WTC11 (cell line): ENCODE measurements at regions not wholly inside any gene's neighbourhood (a gene's known extent, or its start where the extent isn't known, plus 50 kb on each side); places are given as distances from the start of the nearest gene placed in this dataset.

ENCODE experiments used
- NR2C2 ChIP-seq: sonication (generic); formaldehyde crosslinking; IDR thresholded peaks from 2 replicates; pipeline ENCODE4 v1.8.0; 2022; ENCODE audit warnings: mild to moderate bottlenecking, missing genetic modification reagents
- TF ChIP-seq, protein P1 (sequence below): sonication (generic); formaldehyde crosslinking; IDR thresholded peaks from 2 replicates; pipeline ENCODE4 v1.8.1; 2023; ENCODE audit warnings: mild to moderate bottlenecking, missing genetic modification reagents, moderate library complexity
- TF ChIP-seq, protein P2 (sequence below): fragments of 200-600 bp; IDR thresholded peaks from 2 replicates; pipeline ENCODE4 v1.8.0; 2022; ENCODE audit warnings: antibody characterized with exemption

DNA sequence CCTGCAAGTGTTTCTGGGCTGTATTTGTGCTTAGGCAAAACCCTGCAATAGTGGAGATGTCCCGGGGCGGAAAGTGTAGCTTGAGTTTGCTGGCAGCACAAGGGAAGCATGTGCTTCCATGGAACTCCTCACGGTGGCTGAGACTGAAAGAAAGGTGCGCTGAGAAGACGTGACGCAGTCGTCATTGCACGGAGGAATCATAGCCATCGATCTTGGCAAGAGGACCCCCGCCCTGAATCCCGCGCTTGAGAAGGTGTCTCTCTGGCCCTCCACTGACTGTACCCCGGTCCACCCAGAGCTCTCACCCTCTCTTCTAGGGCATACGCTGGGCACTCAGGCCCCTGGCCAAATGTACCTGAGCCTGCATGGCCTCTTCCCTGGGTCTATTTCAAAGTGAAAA, 1081.8 kb upstream of the DEFB115 start:
- TF ChIP-seq, protein P1, sequence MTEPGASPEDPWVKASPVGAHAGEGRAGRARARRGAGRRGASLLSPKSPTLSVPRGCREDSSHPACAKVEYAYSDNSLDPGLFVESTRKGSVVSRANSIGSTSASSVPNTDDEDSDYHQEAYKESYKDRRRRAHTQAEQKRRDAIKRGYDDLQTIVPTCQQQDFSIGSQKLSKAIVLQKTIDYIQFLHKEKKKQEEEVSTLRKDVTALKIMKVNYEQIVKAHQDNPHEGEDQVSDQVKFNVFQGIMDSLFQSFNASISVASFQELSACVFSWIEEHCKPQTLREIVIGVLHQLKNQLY (CRISPR knock-in tag), result no peak
- TF ChIP-seq, protein P2, sequence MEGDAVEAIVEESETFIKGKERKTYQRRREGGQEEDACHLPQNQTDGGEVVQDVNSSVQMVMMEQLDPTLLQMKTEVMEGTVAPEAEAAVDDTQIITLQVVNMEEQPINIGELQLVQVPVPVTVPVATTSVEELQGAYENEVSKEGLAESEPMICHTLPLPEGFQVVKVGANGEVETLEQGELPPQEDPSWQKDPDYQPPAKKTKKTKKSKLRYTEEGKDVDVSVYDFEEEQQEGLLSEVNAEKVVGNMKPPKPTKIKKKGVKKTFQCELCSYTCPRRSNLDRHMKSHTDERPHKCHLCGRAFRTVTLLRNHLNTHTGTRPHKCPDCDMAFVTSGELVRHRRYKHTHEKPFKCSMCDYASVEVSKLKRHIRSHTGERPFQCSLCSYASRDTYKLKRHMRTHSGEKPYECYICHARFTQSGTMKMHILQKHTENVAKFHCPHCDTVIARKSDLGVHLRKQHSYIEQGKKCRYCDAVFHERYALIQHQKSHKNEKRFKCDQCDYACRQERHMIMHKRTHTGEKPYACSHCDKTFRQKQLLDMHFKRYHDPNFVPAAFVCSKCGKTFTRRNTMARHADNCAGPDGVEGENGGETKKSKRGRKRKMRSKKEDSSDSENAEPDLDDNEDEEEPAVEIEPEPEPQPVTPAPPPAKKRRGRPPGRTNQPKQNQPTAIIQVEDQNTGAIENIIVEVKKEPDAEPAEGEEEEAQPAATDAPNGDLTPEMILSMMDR, result no peak
- no peak for TF ChIP-seq NR2C2 (CRISPR knock-in tag)
